ENCODE measurements at regions not wholly inside any gene's neighbourhood (a gene's known extent, or its start where the extent isn't known, plus 50 kb on each side); places are given as distances from the start of the nearest gene placed in this dataset.

DNA sequence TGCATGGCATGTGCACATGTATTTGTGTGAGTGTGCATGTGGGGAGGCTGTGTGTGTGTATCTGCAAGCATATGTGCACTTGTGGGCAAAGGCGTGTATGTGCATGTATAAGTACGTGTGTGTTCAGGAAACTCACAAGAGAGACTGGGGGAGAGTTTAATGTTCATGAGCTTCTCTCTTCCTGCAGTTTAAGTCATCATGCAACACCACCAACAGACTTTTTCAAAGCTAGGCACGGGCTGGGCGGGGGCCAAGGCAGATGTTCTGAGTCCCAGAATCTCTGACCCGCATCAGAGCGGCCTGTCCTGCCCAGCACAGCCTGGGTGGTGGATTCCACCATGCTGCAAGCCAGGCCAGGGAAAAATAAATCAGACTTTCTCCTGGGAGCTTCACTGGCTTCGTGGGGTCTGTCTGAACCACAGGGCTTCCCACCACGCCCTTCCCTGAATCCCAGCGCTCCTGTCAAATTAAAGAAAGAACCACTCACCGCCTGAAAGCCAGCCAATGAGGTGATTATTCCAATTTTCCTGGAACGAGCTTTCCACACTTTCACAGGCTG lies 75.7 kb downstream of the PITPNM2 start:
- TF ChIP-seq, protein P1, sequence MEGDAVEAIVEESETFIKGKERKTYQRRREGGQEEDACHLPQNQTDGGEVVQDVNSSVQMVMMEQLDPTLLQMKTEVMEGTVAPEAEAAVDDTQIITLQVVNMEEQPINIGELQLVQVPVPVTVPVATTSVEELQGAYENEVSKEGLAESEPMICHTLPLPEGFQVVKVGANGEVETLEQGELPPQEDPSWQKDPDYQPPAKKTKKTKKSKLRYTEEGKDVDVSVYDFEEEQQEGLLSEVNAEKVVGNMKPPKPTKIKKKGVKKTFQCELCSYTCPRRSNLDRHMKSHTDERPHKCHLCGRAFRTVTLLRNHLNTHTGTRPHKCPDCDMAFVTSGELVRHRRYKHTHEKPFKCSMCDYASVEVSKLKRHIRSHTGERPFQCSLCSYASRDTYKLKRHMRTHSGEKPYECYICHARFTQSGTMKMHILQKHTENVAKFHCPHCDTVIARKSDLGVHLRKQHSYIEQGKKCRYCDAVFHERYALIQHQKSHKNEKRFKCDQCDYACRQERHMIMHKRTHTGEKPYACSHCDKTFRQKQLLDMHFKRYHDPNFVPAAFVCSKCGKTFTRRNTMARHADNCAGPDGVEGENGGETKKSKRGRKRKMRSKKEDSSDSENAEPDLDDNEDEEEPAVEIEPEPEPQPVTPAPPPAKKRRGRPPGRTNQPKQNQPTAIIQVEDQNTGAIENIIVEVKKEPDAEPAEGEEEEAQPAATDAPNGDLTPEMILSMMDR (IDR thresholded peaks at IDR 0.05): no peak
- TF ChIP-seq EP300 (IDR thresholded peaks at IDR 0.05) (no peak), POLR2A (IDR thresholded peaks at IDR 0.05) (no peak)

All from tibial nerve (tissue), 4 donors.